Pancreas (tissue), 10 donors: ENCODE measurements at regions not wholly inside any gene's neighbourhood (a gene's known extent, or its start where the extent isn't known, plus 50 kb on each side); places are given as distances from the start of the nearest gene placed in this dataset.

Source experiments
- ATAC-seq, 4 donors: fragments of 200-7000 bp; cut with Tn5 transposase; one replicate each; pipeline versions ENCODE4 v1.8.0 to v1.9.1; 2020; ENCODE audit warnings: mild to moderate bottlenecking in 4 of 4, moderate library complexity in 4 of 4
- DNase-seq, 6 donors: peaks; one replicate each; pipeline ENCODE4 v3.0.0-alpha.2; 2020
- FAIRE-seq: peaks from 2 replicates; lab custom pipeline; 2012; peaks lifted over from hg19 to GRCh38; lab: Jason Lieb, UNC
- H3K27ac ChIP-seq, 4 donors: fragments of 200-600 bp; sonication (generic); 1 replicate in 3 of 4; 2 replicates in 1 of 4; pipeline versions ENCODE4 v1.5.0 to v1.8.0; 2020
- H3K27me3 ChIP-seq, 4 donors: fragments of 200-600 bp; one replicate each; pipeline ENCODE4 v1.8.0; 2021
- H3K36me3 ChIP-seq, 3 donors: fragments of 200-600 bp; sonication (generic) in 1 of 3; one replicate each; pipeline versions ENCODE4 v1.5.0 to v1.8.0; 2020 to 2021
- H3K4me1 ChIP-seq, 3 donors: fragments of 200-600 bp; one replicate each; pipeline ENCODE4 v1.8.0; 2021
- H3K4me3 ChIP-seq, 4 donors: fragments of 200-600 bp; sonication (generic) in 2 of 4; one replicate each; pipeline versions ENCODE4 v1.5.0 to v1.8.0; 2020 to 2021
- H3K9me3 ChIP-seq, 4 donors: fragments of 200-600 bp; one replicate each; pipeline ENCODE4 v1.8.0; 2021
- CTCF ChIP-seq, 4 donors: fragments of 200-600 bp; sonication (generic) in 3 of 4; IDR thresholded peaks; one replicate each; pipeline versions ENCODE4 v1.5.0 to v1.8.0; 2021; ENCODE audit warnings: antibody characterized with exemption in 4 of 4
- WGBS, 2 donors: extraction: QIAGEN DNeasy Blood & Tissue Kit; methylation state at CpG; one replicate each; pipeline ENCODE4 v1.1.7; 2013; 5-methylcytosine and 5-hydroxymethylcytosine counted together
- intact Hi-C, 3 donors: fragments of 100-400 bp; cut with DNase I; formaldehyde crosslinking; loops; one replicate each; pipeline versions ENCODE4 v1.11.1 to v1.14.2; 2022
- donor health status: healthy with polysubstance abuse.
- donor health status: DM: no; HTN: no; CAD: no; lungs with moderate emphysema.
- donor health status: DM: no; HTN: no; CAD: no.
- donor health status: control.
- donor health status: control.
- donor health status: Bipolar disorder and iron deficiency.
- donor health status: DM: yes; HTN: yes; CAD: no.
- donor health status: DM: no; HTN: no; CAD: no.
- donor health status: DM: no; HTN: no; CAD: no.
- donor health status: DM: yes; HTN: yes; CAD: no.

- no peak overlapping the region for H3K4me3 ChIP-seq
- ATAC-seq, result no peak
- 50 to 61% methylated on average over 9 of the region's 9 CpGs for WGBS, 2 donors
- H3K27ac ChIP-seq, result no peak overlapping the region
- no peaks in the 10 kb centered on the region for H3K9me3 ChIP-seq
- H3K27me3 ChIP-seq, result peaks cover 0 to 3% (median 0%) of the 10 kb centered on the region in 4 donors
- TF ChIP-seq CTCF (IDR thresholded peaks at IDR 0.05), result no peak
- no peaks in the 10 kb centered on the region for H3K36me3 ChIP-seq
- DNase-seq, result no peak
- FAIRE-seq, result no peak
- H3K4me1 ChIP-seq, result no peaks in the 10 kb centered on the region
- intact Hi-C loops, result no loop called here
These were observed 532.8 kb downstream of the MATN1 start for GRCh38 chr1:30190511-30191153.

- Histone ChIP-seq H3K27me3 (peaks cover 0 to 7% (median 0%) of the 10 kb centered on the region in 4 donors), H3K36me3 (no peaks in the 10 kb centered on the region), H3K4me1 (no peaks in the 10 kb centered on the region), H3K4me3 (no peak overlapping the region), H3K27ac (no peak overlapping the region), H3K9me3 (no peaks in the 10 kb centered on the region)
- ATAC-seq (no peak), FAIRE-seq (no peak), DNase-seq (no peak)
- no peak for TF ChIP-seq CTCF (IDR thresholded peaks at IDR 0.05)
- 49 to 73% methylated on average over 9 of the region's 9 CpGs for WGBS, 2 donors
- intact Hi-C loops, result no loop called here
These were observed 533.4 kb downstream of the MATN1 start for GRCh38 chr1:30189818-30190500.

- DNase-seq (no peak), FAIRE-seq (no peak)
These were observed 534.4 kb downstream of the MATN1 start for GRCh38 chr1:30188999-30189398.

GRCh38 chr1:30188329-30188728, 535.1 kb downstream of the MATN1 start:
- DNase-seq (no peak), ATAC-seq (no peak), FAIRE-seq (no peak)
- no peaks in the 10 kb centered on the region for H3K4me1 ChIP-seq
- intact Hi-C loops, result no loop called here
- 49 to 53% methylated on average over 6 of the region's 6 CpGs for WGBS, 2 donors
- no peak for TF ChIP-seq CTCF (IDR thresholded peaks at IDR 0.05)
- H3K9me3 ChIP-seq, result no peaks in the 10 kb centered on the region
- no peaks in the 10 kb centered on the region for H3K36me3 ChIP-seq
- no peak overlapping the region for H3K4me3 ChIP-seq
- H3K27me3 ChIP-seq, result peaks cover 0 to 7% (median 0%) of the 10 kb centered on the region in 4 donors
- no peak overlapping the region for H3K27ac ChIP-seq

More at GRCh38 chr1:30188999-30189398, 534.4 kb downstream of the MATN1 start:
- Histone ChIP-seq H3K9me3 (no peaks in the 10 kb centered on the region), H3K27ac (no peak overlapping the region), H3K36me3 (no peaks in the 10 kb centered on the region), H3K4me3 (no peak overlapping the region), H3K4me1 (no peaks in the 10 kb centered on the region), H3K27me3 (peaks cover 0 to 7% (median 0%) of the 10 kb centered on the region in 4 donors)
- no peak for TF ChIP-seq CTCF (IDR thresholded peaks at IDR 0.05)
- intact Hi-C loops, result no loop called here
- WGBS, 2 donors, result 68 to 74% methylated on average over 2 of the region's 2 CpGs
- no peak for ATAC-seq
